HG02759 (cell line): ENCODE measurements at regions not wholly inside any gene's neighbourhood (a gene's known extent, or its start where the extent isn't known, plus 50 kb on each side); places are given as distances from the start of the nearest gene placed in this dataset.
"Not testable (repeated sequence)": the region's sequence is repeated elsewhere in the genome, so short reads cannot be mapped to it uniquely, and the experiment has no call there.

ENCODE experiments used
- ATAC-seq: cut with Tn5 transposase; IDR thresholded peaks from one replicate; pipeline ENCODE4 v1.9.1; 2021; ENCODE audit warnings: mild to moderate bottlenecking, moderate library complexity; ENCODE audit not compliant: unreplicated experiment

DNA sequence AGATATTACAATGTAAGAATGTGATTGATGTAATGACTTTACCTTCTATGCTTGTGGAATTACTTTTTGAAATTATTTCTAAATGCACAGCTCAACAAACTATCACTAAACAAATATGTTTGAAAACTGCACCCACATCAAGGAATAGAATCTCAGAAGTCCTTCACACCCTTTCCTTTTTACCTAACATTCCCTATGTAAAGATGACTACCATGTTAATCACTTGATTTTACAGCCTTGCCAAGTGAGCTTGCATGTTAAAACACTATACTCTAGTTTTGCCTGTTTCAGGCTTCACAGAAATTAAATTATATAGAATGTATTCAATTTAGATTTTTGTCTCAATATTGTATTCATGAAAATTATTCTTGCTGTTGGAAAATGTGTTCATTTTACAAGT is 1169.4 kb upstream of the CELF2 start:
- no peak for ATAC-seq

DNA sequence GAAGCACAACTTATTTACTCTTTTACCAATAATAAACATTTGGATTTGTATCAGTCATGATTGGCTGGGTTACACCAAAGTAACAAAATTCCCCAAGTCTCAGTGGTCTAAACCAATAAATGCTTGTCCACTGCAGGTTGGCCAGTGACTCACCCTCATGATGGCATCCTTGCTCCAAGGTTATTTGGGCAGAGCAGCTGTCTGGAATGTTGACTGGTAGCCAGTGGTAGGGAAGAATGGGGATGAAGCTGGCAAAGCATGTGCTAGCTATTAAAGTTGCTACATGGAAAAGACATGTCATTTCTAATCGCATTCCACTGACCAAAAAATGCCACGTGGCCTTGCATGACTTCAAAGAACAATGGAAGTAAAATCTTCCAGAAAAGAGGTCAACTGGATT is 1168.7 kb upstream of the CELF2 start:
- no peak for ATAC-seq

DNA sequence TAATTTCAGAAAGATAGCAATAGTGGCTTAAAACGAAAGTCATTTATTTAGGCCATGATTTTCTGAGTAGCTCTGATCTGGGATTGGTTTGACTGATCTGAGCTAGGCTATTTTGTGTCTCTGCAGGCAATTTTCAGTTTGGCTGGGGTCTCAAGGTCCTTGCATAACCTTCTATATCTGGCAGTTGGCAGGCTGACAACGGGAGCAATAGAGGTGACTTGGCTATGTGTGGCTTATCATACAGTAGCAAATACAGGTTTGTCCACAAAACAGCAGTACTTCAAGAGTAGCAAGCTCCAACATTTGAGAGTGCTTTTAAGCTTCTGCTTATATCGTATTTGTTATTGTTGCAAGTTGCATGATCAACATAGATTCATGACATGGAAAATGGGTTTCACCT is 1167.3 kb upstream of the CELF2 start:
- no peak for ATAC-seq

DNA sequence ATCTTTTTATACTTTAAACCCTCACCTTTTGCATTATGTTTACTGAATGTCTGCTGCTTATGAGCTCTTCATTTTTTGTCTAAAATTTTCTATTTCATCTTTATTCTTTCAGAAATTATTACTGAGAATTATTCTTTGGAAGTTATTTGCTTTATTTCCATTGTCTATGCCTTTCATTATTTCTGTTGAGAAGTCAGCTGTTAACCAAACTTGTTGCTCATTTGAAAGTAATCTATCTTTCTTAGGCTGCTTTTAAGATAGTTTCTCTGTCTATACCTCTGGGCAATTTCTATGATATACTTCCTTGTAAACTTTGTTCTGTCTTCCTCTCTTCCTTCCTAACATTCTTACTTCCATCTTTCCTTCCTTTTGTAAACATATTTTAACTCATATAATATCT is 1165.9 kb upstream of the CELF2 start:
- ATAC-seq = no peak

DNA sequence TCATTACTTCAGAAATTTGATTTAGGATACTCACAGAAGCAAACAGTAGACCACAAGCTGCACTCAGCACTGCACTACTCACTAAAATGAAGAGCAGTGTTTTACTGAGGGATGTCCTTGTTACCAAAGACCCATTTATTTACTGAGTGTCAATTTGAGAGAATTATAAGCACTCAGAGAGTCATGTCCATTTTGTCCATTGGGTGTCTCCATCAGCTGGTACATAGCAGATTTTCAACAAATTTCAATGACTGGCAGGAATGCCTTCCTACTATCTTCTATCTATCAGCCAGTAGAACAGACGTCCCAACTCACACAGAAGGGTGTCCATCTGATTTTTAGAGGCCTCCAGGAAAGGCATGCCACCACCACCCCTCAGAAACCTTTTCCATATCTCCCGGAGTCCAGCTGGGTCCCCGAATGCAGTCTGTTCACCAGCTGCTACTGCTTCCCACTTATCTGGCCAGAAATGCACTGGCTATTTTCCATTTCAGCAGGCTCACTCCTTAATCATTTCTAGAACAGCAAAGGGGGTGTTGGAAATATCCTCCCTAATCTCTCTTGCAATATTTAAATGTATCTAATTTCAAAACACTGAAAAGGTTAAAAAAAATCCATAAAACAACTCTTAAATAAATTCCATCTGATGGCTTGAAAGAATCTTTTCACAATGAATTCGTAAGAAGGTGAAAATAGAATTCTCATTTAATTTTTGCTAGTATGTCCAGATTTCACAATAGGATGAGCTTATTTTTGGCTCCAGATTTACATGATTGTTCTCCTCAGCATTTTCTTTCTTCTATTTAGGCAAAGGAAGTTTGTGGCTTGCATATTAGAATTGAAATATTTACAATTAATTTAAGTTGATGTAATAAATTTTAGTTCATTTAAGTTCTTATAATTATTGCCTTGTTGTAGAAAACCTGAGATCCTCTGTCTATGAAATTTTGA is 1164.0 kb upstream of the CELF2 start:
- ATAC-seq = no peak

DNA sequence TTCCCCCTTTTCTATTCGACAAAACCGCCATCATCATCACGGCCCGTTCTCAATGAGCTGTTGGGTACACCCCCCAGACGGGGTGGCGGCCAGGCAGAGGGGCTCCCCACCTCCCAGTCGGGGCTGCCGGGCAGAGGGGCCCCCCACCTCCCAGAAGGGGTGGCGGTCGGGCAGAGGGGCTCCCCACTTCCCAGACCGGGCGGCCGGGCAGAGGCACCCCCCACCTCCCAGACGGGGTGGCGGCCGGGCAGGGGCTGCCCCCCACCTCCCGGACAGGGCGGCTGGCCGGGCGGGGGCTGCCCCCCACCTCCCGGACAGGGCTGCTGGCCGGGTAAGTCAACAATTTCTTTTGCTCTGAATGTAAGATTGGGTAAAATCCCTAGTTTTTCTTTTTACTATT is 1162.2 kb upstream of the CELF2 start:
- not testable (repeated sequence) for ATAC-seq

DNA sequence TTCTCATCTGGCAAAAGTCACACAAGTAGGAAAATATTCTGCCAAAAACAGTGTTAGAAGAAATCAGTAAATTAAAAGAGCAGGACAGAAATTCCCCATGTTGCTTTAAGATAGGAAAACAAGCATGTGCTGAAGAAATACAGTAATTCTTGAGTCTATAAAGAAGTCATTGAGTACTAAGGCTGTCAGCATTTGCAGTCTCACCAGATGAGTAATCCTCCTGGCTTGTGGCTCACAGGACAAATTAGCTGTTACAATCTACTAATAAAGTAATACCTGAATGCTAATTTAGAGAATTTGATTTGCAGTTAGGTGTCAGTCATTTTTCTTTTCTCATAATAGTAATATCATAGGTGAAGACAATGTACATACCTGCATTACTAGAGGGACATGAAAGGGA is 1158.9 kb upstream of the CELF2 start:
- no peak for ATAC-seq

DNA sequence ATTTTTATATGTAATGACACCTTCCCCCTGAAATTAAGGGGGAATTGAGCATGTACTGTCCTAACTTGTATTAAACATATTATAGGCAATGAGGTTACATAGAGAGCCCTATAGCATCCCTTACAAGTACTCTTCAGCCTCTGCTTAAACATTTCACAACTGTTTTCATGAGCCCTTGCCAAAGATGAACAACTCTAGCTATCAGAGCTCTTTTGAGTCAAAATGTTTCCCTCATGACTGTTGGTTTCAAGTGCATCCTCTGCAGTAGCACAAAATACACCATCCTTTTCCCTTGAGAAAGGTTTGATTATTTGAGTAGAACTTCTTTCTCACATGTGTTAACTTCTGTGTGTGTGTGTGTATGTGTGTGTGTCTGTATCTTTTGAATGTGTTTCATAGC is 1157.6 kb upstream of the CELF2 start:
- ATAC-seq = no peak

DNA sequence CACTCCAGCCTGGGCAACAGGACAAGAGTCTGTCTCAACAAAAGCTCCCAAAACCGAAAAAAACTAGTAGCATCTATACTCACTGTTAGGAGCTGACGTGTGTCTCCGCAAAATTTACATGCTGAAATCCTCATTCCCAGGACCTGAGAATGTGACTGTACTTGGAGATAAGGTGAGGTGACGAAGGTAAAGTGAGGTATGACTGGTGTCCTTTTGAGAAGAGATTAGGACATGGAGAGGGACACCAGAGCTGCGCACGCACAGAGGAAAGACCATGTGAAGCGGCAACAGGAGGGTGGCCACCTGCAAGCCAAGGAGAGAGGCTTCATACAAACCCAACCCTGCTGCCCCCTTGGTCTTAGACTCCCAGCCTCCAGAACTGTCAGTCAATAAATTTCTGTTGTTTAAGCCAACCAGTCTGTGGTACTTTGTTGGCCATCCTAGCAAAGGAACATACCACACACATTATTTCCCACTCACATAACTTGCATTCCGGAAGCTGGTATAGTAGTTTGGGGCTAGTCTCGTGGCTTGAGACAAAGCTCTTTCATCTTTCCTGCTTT is 1154.0 kb upstream of the CELF2 start:
- no peak for ATAC-seq

DNA sequence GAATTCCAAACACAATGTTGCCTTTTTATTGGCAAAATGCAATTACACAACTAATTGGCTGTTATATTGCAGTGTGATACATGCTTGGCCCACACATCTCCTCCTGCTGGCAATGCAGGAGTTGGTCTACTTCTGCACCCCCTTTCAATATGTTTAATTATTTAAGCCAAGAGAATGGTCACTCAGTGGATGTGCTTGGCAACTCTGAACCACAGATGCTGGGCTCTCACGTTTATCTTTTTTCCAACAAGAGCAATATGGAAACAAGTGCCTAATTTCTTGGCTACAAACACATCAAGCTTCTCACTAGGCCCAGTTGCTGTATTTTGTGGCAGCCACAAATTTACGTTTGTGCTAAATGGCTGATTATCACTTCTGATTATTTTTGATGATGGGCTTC is 1149.2 kb upstream of the CELF2 start:
- ATAC-seq = no peak

DNA sequence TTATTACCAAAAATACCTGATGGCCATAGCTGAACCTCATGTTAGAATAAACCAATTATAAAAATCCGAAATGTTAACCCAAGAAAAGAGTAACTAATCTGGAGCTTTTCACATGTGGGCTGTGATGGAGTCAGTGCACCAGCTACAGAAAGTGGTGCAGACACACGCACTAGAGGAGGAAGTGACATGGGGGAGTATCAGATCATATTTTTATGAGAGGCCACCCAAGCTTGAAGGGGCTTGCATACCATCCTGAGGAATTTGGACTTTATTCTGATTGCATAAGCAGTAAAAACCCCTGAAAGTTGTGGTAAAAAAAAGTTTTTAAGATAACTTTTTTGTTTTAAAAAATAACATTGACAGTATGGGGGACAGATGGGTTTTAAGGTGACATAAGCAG is 1148.5 kb upstream of the CELF2 start:
- ATAC-seq = no peak

DNA sequence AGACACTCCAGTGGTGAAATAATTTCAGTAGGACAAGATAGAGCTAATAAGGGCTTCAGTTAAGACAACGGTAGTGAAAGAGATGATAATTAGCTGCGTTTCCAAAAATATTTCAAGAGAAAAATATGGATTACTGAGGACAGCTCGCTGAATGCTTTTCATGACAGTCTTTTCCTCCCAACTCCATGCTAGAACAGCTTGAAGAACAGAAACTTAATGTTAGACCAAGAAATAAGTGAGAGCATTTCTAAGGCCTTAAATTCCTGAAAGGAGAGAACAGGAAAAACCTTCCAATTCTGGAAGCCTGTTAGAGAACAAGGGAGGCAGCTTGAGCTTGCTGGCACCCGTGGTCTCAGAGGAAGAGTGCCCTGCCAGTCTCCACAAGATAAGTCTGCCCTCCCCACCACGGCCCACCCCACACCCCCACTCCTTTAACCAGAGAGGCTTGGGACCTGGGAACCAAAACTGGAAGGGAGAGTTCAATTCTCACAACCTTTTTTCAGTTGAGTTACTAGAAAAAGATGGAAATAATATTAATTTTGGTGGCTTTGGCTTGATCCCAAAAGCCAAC is 1148.0 kb upstream of the CELF2 start:
- no peak for ATAC-seq

DNA sequence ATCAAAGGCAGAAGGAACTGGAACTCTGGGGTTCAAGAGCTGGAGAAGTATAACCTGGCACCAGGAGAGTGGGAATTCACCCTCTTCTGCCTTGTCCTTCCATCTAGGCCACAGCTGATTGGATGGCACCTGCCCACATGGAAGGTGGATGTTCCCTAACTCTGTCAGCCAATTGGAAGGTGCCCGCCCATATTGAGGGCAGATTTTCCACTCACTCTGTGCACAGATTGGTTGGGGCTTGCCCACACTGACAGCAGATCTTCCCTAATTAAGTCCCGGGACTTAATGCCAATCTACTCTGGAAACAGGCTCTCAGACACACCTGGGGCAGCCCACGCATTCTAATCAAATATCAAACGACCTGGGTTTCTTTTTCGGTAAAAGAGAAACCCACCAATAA is 1142.3 kb upstream of the CELF2 start:
- ATAC-seq = no peak

DNA sequence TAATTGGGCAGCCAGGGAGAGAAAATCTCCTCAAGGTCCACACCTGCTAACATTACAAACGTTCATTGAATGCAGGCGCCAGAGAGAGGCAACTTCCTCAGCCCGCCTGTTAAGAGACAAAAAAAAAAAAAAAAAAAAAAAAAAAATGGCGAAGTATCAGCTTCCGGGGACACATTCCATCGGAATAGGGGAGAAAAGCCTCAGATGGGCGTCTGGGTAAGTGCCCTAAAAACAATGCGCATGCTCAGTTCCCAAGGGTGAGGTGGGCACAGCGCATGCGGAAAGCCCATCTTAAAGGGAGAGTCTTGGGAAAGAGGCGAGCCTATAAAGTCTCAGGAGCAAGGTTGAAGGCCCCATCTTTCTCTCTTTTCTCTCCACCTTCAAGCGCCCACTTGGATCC is 1139.7 kb upstream of the CELF2 start:
- ATAC-seq = no peak

DNA sequence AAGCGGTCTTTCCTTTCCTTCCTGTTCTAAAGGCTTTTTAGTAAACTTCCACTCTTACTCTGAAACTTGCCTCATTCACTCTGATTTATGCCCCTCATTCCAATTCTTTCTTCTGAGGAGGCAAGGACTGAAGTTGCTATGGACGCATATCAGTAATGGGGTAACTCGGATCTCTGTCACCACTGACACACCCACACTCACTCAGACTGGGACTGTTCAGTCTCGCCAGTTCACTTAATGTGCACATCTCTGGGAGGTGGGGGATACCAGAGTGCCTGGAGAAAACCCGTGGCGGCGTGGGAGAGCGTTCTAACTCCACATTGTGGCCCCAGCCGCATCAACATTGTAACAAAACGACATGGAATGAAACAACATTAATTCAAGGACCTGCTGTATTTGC is 1139.3 kb upstream of the CELF2 start:
- no peak for ATAC-seq

DNA sequence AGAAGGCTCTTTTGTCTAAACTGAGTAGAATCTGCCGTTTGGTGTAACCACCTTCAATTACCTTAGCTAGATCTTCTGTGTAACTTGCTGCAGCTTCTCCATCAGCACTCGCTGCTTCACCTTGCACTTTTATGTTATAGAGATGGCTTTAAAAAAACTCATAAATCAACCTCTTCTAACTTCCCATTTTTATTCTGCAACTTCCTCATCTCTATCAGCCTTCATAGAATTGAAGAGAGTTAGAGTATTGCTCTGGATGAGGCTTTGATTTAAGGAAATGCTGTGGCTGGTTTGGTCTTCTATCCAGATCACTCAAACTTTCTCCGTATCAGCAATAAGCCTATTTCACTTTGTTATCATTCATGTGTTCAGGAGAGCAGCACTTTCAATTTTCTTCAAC is 1131.9 kb upstream of the CELF2 start:
- no peak for ATAC-seq

DNA sequence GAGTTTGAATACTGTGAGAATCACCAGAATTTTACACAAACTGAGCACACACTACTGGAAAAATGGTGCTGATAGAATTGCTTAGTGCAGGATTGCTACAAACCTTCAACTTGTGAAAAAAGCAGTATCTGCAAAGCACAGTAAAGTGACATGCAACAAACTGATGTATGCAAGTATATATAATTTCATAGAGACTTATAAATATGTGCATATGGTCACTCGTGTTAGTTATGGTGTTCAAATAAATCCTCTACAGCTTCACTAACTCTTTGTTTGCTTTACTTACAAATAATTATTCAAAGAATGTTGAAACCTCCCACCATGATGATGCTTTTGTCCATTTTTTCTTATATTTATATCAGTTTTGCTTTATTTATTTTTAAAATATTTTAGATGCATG is 1130.9 kb upstream of the CELF2 start:
- no peak for ATAC-seq

DNA sequence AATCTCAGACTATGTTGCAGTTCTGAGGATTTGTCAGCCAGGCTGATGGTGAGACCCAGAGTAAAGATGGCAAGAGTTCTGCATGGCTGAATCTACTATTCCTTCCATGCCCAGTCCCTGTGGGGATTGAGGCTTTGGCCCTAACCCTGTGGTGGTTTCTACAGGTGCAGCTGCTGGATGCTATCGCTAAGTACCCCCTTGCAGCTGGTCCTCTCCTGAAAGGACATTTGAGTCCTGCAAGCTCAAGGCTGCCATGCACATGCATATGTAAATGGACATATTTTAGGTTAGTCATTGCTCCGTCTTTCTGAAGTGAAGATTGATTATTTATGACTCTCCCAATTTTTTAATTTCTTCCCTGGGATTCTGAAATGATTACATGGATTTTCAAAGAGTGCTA is 1122.2 kb upstream of the CELF2 start:
- ATAC-seq = no peak

DNA sequence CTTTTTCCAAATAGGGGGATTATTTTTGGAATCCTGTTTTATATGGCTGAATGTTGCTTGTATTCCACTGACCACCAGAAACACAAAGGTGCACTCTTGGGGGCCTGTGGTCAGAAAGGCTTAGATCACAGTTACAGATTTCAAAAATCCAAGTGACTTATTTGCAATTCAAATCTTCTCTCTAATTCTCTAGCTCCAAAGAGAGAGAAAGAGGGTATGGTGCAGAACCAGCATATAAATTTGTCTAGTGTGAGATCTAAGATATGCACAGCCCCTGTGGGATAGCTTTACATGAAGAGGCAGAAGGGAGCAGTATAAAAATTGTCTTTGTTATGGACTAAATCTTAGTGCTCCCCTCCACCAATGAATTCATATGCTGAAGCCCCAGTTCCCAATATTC is 1121.7 kb upstream of the CELF2 start:
- ATAC-seq = no peak

DNA sequence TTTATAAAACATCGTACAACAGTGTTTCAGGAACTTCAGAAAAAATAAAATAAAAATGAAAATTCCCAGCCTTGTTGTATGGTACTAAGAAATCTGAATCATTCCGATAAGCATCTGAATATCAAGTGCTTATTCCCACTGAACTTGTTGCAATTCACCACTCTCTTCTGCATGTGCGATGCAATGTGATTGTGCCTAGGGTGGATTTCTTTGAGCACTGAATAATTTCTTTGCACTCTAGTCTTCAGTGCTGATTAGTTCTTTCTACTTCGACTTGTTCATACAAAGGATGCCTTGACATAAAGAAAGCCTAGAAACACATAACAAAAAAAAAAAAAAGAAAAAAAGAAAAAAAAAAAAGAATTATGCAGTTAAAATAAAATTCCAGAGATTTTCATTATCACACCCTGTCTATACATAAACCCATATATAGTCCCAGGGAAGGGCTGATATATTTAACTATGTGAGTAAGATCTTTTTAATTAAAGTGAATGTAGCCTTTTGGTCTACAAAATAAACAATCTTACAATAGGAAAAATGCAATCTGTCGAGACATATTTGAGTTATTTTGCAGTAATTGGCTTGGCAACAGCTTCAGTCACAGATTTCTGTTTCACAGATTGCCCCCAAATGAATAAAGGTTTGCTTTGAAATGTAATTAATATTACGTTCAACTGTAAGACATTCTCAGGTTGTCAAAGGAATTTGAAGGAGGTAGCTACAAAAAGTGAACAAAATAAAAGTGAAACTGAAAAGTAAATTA is 1118.9 kb upstream of the CELF2 start:
- no peak for ATAC-seq

DNA sequence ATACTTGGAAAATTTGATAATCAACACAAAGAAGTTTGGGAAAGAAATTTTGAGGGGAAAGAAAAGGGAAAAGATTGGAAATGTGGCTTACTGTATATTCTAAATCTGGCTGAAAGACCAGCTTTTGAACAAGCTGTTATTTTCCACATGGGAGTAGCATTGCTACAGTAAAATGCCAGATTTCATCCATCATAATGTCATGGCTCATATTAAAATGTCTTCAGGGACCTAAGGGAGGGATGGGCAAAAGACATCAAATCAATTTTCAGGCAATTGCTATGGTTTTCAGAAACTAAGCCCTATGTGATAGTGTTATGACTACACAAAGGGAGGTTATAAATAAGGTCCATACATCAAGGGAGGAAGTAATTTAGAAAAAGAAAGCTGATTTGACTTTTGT is 1116.9 kb upstream of the CELF2 start:
- no peak for ATAC-seq

DNA sequence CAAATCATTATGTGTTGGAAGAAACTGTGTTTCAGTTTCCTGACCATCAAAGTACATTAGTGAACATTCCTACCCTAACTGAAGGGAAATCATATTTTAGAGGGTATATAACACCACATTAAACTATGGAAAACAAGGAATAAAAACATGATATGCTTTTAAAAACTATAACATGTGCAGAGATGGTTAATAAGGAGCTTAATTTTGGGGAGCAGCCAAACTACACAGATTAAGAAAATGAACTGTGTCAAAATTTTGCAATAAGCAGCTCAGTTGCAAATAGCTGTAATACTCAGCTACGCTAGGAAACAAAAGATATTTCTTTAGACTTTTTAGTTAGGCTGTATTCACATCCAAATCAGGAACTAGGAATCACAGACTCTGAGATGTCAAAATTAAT is 1115.7 kb upstream of the CELF2 start:
- no peak for ATAC-seq
